ENCODE measurements at regions not wholly inside any gene's neighbourhood (a gene's known extent, or its start where the extent isn't known, plus 50 kb on each side); places are given as distances from the start of the nearest gene placed in this dataset.

DNA sequence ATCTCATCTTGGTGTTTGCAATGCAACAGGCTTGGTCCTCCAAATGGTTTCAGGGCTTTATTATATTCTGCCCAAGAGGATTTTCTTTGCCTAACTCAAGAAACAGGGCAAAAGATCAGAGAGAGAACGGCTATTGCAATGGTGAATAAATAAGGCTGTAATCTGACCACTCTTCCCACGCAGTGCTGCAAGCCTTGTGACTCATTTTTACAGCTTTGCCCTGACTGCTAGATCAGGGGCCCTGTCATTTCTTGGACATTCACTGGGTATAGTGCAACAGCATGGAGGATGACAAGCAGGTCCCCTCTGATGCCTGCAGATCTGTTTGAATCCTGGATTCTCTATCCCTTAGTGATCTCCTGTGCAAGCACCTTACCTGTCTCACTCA lies 459.1 kb downstream of the EBF1 start (continued):
- TF ChIP-seq, protein P1, sequence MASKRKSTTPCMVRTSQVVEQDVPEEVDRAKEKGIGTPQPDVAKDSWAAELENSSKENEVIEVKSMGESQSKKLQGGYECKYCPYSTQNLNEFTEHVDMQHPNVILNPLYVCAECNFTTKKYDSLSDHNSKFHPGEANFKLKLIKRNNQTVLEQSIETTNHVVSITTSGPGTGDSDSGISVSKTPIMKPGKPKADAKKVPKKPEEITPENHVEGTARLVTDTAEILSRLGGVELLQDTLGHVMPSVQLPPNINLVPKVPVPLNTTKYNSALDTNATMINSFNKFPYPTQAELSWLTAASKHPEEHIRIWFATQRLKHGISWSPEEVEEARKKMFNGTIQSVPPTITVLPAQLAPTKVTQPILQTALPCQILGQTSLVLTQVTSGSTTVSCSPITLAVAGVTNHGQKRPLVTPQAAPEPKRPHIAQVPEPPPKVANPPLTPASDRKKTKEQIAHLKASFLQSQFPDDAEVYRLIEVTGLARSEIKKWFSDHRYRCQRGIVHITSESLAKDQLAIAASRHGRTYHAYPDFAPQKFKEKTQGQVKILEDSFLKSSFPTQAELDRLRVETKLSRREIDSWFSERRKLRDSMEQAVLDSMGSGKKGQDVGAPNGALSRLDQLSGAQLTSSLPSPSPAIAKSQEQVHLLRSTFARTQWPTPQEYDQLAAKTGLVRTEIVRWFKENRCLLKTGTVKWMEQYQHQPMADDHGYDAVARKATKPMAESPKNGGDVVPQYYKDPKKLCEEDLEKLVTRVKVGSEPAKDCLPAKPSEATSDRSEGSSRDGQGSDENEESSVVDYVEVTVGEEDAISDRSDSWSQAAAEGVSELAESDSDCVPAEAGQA (IDR thresholded peaks at IDR 0.05; ENCODE audit: low read depth): no peak
- TF ChIP-seq, protein P1 (CRISPR knock-in tag; IDR thresholded peaks at IDR 0.05; ENCODE audit: borderline replicate concordance): no peak
- no peak for TF ChIP-seq MAFF (IDR thresholded peaks at IDR 0.05; ENCODE audit: low read depth, low read length)

DNA sequence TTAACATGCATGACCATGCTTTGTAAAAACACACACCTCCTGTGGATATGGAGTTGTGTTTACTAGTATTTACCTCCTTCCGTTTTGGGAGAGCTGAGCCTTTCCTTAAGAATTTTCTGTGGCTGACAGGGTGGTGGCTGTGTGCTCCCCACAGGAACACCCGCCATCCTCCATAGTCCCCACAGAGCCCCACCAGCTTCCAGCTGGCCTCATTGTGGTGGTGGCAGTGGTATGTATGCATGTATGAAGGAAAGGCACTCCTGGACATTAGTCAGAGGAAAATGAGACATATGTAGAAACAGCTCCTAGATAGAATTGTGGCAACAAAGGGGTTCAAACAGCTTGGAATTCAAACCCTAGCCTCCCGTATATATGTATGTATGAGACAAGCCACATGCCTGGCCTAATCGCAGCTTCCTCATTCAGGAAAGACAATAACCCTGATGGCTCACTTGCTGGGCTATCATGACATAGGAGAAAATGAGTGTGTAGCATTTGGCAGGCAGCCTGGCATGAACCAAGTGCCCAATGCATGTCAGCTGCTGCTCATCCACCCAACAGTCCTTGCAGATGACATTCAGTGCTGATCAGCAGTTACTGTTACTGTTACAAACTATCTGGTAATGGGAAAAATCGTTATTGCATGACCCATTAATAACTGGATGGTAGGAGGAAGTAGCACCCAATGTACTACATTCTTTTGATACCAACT lies 459.7 kb downstream of the EBF1 start:
- Histone ChIP-seq H3K36me3 (replicated peaks in 1 of 2; ENCODE audit: control insufficient read depth in 1 of 2, insufficient read depth in 2 of 2, low read length in 2 of 2) (no peaks in the 10 kb centered on the region), H4K20me1 (ENCODE audit: insufficient read depth, low read length) (no peaks in the 10 kb centered on the region), H3K4me1 (ENCODE audit: insufficient read depth, low read length) (no peaks in the 10 kb centered on the region), H3K9ac (ENCODE audit: insufficient read depth, low read depth, low read length) (no peak overlapping the region), H3K27ac (ENCODE audit: extremely low read length, insufficient read depth, low read length) (no peak overlapping the region), H3K9me3 (ENCODE audit: low read length) (no peaks in the 10 kb centered on the region; the same call in 1 of the 2 replicates), H3K79me2 (ENCODE audit: insufficient read depth, low read length) (no peaks in the 10 kb centered on the region), H3K4me3 (replicated peaks in 1 of 3; ENCODE audit: insufficient read depth in 1 of 3, low read depth in 2 of 3, low read length in 3 of 3) (no peak overlapping the region), H2AFZ (ENCODE audit: low read length) (no peak overlapping the region), H3K4me2 (ENCODE audit: low read depth, low read length) (no peak overlapping the region), H3K27me3 (ENCODE audit: control insufficient read depth in 1 of 2, insufficient read depth in 2 of 2, low read length in 2 of 2) (no peaks in the 10 kb centered on the region)
- FAIRE-seq (no peak), ATAC-seq (no peak), DNase-seq (ENCODE audit: low spot score) (no peak)
- POLR2A ChIA-PET: no interaction called here
- in situ Hi-C loops (cut with HindIII; ENCODE audit: extremely low pct_ligation_motif_present, low pct_unique_long_range_greater_than_20kb): no loop called here
- no TSS peak for BruUV-seq (replicated peaks)
- intact Hi-C loops (cut with micrococcal nuclease; ENCODE audit: unreplicated experiment): no loop called here
- WGBS (ENCODE audit: low lambda C conversion rate): 13% methylated on average over 4 of the region's 5 CpGs
- CTCF ChIA-PET (ENCODE audit: low intra/inter-chr PET ratio, low total read pairs): no interaction called here
- TF ChIP-seq, protein P2, sequence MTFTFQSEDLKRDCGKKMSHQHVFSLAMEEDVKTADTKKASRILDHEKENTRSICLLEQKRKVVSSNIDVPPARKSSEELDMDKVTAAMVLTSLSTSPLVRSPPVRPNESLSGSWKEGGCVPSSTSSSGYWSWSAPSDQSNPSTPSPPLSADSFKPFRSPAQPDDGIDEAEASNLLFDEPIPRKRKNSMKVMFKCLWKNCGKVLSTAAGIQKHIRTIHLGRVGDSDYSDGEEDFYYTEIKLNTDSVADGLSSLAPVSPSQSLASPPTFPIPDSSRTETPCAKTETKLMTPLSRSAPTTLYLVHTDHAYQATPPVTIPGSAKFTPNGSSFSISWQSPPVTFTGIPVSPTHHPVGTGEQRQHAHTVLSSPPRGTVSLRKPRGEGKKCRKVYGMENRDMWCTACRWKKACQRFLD (CRISPR knock-in tag; IDR thresholded peaks at IDR 0.05; ENCODE audit: borderline replicate concordance): no peak
- TF ChIP-seq ZNF781 (CRISPR knock-in tag; IDR thresholded peaks at IDR 0.05; ENCODE audit: borderline replicate concordance, not compliant biosample characterization) (no peak), ZMAT3 (CRISPR knock-in tag; conservative IDR thresholded peaks at IDR 0.05) (no peak), NCOA1 (CRISPR knock-in tag; IDR thresholded peaks at IDR 0.05) (no peak), ONECUT2 (CRISPR knock-in tag; IDR thresholded peaks at IDR 0.05) (no peak), ZNF547 (CRISPR knock-in tag; IDR thresholded peaks at IDR 0.05) (no peak), ZNF720 (CRISPR knock-in tag; IDR thresholded peaks at IDR 0.05) (no peak), BRCA1 (CRISPR knock-in tag; IDR thresholded peaks at IDR 0.05) (no peak), REXO4 (CRISPR knock-in tag; IDR thresholded peaks at IDR 0.05; ENCODE audit: borderline replicate concordance) (no peak), RARG (CRISPR knock-in tag; IDR thresholded peaks at IDR 0.05; ENCODE audit: low read depth) (no peak), NFYB (CRISPR knock-in tag; IDR thresholded peaks at IDR 0.05) (no peak), BORCS8-MEF2B (CRISPR knock-in tag; IDR thresholded peaks at IDR 0.05) (no peak), TMF1 (CRISPR knock-in tag; IDR thresholded peaks at IDR 0.05; ENCODE audit: low read depth) (no peak), IRX3 (CRISPR knock-in tag; IDR thresholded peaks at IDR 0.05; ENCODE audit: borderline replicate concordance, low read depth) (no peak)
